Kidney epithelial cell (primary cell): ENCODE measurements at regions not wholly inside any gene's neighbourhood (a gene's known extent, or its start where the extent isn't known, plus 50 kb on each side); places are given as distances from the start of the nearest gene placed in this dataset.

ENCODE experiments used
- DNase-seq: peaks from one replicate; pipeline ENCODE4 v3.0.0-alpha.2; 2010; ENCODE audit warnings: low read depth
- H3K27me3 ChIP-seq: 2 replicates; pipeline ENCODE4 v1.6.0; 2011; ENCODE audit warnings: low read length; ENCODE audit not compliant: control insufficient read depth, insufficient read depth
- H3K36me3 ChIP-seq: 2 replicates; pipeline ENCODE4 v1.5.1; 2011; ENCODE audit warnings: low read length; ENCODE audit not compliant: control insufficient read depth, insufficient read depth
- H3K4me3 ChIP-seq: 2 replicates; pipeline ENCODE4 v1.5.1; 2011; ENCODE audit warnings: low read depth, mild to moderate bottlenecking, control low read depth, low read length
- TF ChIP-seq, protein P1 (sequence below): IDR thresholded peaks from 2 replicates; pipeline ENCODE4 v1.5.1; 2011; ENCODE audit warnings: mild to moderate bottlenecking, moderate library complexity, low read length, control low read depth, inconsistent platforms; ENCODE audit not compliant: insufficient read depth, poor library complexity, severe bottlenecking

DNA sequence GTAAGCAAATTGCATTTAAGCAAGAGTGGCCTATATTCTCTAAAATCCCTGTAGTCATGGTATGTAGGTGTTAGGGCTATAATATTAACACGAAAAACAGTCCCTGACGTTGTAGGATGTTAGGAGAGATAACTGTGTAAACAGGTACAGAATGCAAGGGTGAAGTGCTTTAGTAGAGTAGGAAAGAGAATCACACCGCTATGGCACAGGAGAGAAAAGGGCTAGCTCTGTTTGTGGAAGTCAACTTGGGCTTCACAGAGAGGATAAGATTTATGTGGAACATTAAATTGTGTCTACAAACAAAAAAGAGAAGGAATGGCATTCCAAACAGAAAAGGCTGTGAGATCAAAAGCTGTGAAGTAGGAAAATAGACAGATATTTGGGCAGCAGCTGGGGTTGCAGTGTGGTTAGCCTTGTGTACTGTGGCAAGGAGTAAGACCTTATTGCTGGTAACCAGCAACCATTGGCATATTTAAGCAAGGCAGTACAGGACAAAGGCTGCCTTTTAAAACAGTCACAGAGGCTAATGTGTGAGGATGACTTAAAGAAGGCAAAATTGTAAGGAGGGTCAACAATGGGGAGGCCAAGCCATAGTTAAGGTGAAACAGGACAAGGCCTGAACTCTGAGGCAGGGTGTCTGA is 337.5 kb upstream of the ADAMTSL1 start:
- TF ChIP-seq, protein P1, sequence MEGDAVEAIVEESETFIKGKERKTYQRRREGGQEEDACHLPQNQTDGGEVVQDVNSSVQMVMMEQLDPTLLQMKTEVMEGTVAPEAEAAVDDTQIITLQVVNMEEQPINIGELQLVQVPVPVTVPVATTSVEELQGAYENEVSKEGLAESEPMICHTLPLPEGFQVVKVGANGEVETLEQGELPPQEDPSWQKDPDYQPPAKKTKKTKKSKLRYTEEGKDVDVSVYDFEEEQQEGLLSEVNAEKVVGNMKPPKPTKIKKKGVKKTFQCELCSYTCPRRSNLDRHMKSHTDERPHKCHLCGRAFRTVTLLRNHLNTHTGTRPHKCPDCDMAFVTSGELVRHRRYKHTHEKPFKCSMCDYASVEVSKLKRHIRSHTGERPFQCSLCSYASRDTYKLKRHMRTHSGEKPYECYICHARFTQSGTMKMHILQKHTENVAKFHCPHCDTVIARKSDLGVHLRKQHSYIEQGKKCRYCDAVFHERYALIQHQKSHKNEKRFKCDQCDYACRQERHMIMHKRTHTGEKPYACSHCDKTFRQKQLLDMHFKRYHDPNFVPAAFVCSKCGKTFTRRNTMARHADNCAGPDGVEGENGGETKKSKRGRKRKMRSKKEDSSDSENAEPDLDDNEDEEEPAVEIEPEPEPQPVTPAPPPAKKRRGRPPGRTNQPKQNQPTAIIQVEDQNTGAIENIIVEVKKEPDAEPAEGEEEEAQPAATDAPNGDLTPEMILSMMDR = no peak
- Histone ChIP-seq H3K36me3 (no peaks in the 10 kb centered on the region), H3K4me3 (no peak overlapping the region), H3K27me3 (no peaks in the 10 kb centered on the region)
- DNase-seq = no peak

DNA sequence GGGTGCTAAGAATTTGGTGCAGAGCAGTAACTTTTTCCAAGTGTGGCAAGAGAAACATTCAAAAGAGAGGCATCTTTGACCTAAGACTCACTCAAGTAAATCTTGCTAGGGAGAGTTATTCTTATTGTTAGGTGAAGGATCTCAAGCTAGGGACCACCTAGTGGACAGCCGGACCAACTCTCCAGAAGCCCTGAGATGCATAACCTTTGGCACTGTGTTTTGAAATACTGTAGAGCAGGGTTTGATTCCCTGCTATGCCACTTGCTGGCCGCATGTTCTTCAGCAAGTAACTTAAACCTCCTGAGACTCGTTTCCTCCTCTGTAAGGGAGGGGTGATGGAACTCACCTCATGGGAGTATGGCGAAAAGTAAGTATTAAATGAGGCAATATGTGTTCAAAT is 336.1 kb upstream of the ADAMTSL1 start:
- no peaks in the 10 kb centered on the region for H3K27me3 ChIP-seq
- no peak for DNase-seq
- no peak overlapping the region for H3K4me3 ChIP-seq
- no peaks in the 10 kb centered on the region for H3K36me3 ChIP-seq
- TF ChIP-seq, protein P1 = peak; percentile 5

DNA sequence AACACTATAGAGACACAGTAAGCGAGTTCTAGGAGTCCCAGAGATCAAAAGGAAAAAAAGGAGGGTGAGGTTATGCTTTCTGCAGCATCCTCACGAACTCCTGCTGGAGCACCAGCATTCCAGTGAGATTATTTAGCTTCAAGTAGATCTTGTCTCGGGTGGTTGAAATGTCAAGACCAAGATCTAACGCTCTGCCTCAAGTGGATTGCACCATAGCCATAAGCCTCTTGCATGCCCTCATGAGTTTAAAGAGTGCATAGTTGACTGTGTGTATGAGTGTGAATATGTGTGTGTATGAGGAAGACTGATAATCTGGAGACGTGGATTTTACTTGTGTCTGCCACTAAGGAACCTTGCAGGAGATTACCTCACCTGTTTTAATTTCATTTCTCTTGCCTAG is 335.3 kb upstream of the ADAMTSL1 start:
- no peak for DNase-seq
- H3K4me3 ChIP-seq = no peak overlapping the region
- TF ChIP-seq, protein P1 = no peak
- H3K36me3 ChIP-seq = no peaks in the 10 kb centered on the region
- H3K27me3 ChIP-seq = no peaks in the 10 kb centered on the region

DNA sequence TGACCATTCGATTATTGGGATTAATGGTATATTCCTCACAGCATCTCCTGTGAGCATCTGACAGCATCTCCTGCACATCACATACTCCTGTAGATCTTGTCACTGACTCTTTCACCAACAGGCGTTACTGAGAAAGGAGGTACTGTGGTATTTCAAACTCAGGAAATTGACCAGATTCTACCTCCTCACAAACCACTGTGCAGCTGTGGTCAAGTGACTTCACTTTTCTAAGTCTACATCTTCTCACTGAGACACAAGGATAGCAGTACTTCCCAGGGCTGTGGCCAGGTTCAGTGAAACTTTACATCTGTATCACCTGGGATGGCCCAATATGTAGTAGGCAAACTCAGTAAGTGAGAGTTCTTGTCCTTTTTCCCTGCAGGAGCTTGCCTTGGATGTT is 332.3 kb upstream of the ADAMTSL1 start:
- Histone ChIP-seq H3K27me3 (no peaks in the 10 kb centered on the region), H3K36me3 (no peaks in the 10 kb centered on the region), H3K4me3 (no peak overlapping the region)
- TF ChIP-seq, protein P1 = no peak
- DNase-seq = no peak

DNA sequence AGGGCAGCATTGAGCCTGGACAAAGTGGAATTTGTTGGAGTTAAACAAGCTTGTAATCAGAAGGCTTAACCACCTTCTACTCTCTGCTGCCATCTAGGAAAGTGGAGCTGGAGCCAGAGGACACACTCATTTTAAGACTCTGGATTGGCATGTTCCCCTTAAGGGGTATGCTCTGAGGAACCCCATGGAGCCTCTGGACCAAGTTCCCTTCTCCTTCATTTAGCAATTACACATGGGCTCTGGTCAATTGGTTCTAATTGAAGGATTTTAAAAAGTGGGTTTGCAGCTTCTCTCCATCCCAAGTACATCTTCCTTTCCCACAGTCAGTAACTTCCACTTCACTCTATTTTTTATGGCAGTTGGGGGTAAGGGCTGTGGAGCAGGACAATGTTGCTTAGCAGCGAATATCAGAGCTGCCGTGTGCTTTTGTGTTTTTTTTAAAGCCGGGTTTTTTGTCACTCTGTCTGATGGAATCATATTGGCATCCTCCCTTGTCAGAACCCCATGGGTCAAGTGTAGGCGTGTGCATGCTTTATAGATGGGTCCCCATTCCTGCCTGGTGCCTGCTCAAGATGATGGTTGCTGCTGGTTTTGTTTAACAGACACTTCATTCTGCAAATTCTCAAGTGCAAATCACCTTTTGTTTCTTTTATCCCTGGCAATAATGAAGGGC is 330.7 kb upstream of the ADAMTSL1 start:
- Histone ChIP-seq H3K4me3 (no peak overlapping the region), H3K27me3 (no peaks in the 10 kb centered on the region), H3K36me3 (no peaks in the 10 kb centered on the region)
- DNase-seq = no peak
- TF ChIP-seq, protein P1 = peak; percentile 32

DNA sequence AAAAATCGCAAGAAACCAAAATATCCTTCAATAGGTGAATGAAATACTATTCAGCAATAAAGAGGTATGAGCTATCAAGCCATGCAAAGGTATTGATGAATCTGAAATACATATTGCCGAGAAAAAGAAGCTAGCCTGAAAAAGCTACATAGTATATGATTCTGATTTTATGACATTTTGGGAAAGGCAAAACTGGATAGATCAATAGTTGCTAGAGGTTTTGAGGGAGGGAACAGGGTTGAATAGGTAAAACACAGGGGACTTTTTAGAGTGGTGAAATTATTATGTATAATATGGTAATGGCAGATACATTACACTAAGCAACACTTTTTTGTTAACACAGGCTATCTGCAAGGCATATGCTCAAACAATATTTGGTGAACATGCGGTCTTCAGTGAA is 327.6 kb upstream of the ADAMTSL1 start:
- H3K27me3 ChIP-seq = no peaks in the 10 kb centered on the region
- no peak overlapping the region for H3K4me3 ChIP-seq
- DNase-seq = no peak
- TF ChIP-seq, protein P1 = no peak
- H3K36me3 ChIP-seq = no peaks in the 10 kb centered on the region
